H9 (cell line): ENCODE measurements at regions not wholly inside any gene's neighbourhood (a gene's known extent, or its start where the extent isn't known, plus 50 kb on each side); places are given as distances from the start of the nearest gene placed in this dataset.

ENCODE experiments used
- DNase-seq: peaks from one replicate; pipeline ENCODE4 v3.0.0-alpha.2; 2017
- H2AFZ ChIP-seq: one replicate; pipeline ENCODE4 v1.6.1; 2013; ENCODE audit warnings: mild to moderate bottlenecking, low read length, control low read depth, moderate library complexity
- H2AK5ac ChIP-seq: 2 replicates; pipeline ENCODE4 v1.6.1; 2013; ENCODE audit warnings: low read length, control low read depth, mixed read lengths; ENCODE audit not compliant: insufficient read length
- H2BK120ac ChIP-seq: one replicate; pipeline ENCODE4 v1.6.1; 2013; ENCODE audit warnings: low read depth, mild to moderate bottlenecking, low read length, control low read depth, inconsistent platforms; ENCODE audit not compliant: poor library complexity, severe bottlenecking
- H2BK12ac ChIP-seq: 2 replicates; pipeline ENCODE4 v1.6.1; 2013; ENCODE audit warnings: low read length, control low read depth, mixed read lengths, low read depth; ENCODE audit not compliant: insufficient read length
- H2BK15ac ChIP-seq: 2 replicates; pipeline ENCODE4 v1.6.1; 2013; ENCODE audit warnings: low read depth, low read length, control low read depth
- H2BK20ac ChIP-seq: one replicate; pipeline ENCODE4 v1.6.1; 2013; ENCODE audit warnings: low read depth, mild to moderate bottlenecking, low read length, control low read depth, inconsistent platforms; ENCODE audit not compliant: poor library complexity, severe bottlenecking
- H2BK5ac ChIP-seq: 2 replicates; pipeline ENCODE4 v1.6.1; 2013; ENCODE audit warnings: low read length, control low read depth, mixed read lengths; ENCODE audit not compliant: insufficient read length
- H3K14ac ChIP-seq: 2 replicates; pipeline ENCODE4 v1.6.1; 2013; ENCODE audit warnings: low read length, control low read depth; ENCODE audit not compliant: insufficient read depth
- H3K18ac ChIP-seq: 2 replicates; pipeline ENCODE4 v1.6.1; 2013; ENCODE audit warnings: low read depth, mild to moderate bottlenecking, mixed read lengths, low read length, control low read depth; ENCODE audit not compliant: insufficient read length
- H3K23ac ChIP-seq: 2 replicates; pipeline ENCODE4 v1.6.1; 2013; ENCODE audit warnings: low read length, control low read depth, mixed read lengths, low read depth; ENCODE audit not compliant: insufficient read length
- H3K23me2 ChIP-seq: 2 replicates; pipeline ENCODE4 v1.6.1; 2013; ENCODE audit warnings: low read depth, mild to moderate bottlenecking, mixed read lengths, low read length, control low read depth; ENCODE audit not compliant: insufficient read length, poor library complexity, severe bottlenecking
- H3K27ac ChIP-seq: 2 replicates; pipeline ENCODE4 v1.5.1; 2013; ENCODE audit warnings: low read length, control low read depth, mixed read lengths, low read depth; ENCODE audit not compliant: insufficient read length
- H3K27me3 ChIP-seq: 2 replicates; pipeline ENCODE4 v1.6.1; 2013; ENCODE audit warnings: low read length, control low read depth, inconsistent platforms; ENCODE audit not compliant: insufficient read depth
- H3K4ac ChIP-seq: 2 replicates; pipeline ENCODE4 v1.6.1; 2013; ENCODE audit warnings: low read depth, mild to moderate bottlenecking, control low read depth, inconsistent platforms, low read length, moderate library complexity
- H3K4me1 ChIP-seq: 2 replicates; pipeline ENCODE4 v1.6.1; 2013; ENCODE audit warnings: low read length, control low read depth, inconsistent platforms; ENCODE audit not compliant: insufficient read depth
- H3K4me2 ChIP-seq: 2 replicates; pipeline ENCODE4 v1.6.1; 2013; ENCODE audit warnings: low read length, control low read depth, mixed read lengths; ENCODE audit not compliant: insufficient read length, insufficient read depth
- H3K56ac ChIP-seq: 2 replicates; pipeline ENCODE4 v1.6.1; 2013; ENCODE audit warnings: low read depth, mild to moderate bottlenecking, mixed read lengths, low read length, control low read depth; ENCODE audit not compliant: insufficient read length
- H3K79me1 ChIP-seq: 2 replicates; pipeline ENCODE4 v1.6.1; 2013; ENCODE audit warnings: low read depth, mild to moderate bottlenecking, moderate library complexity, low read length, control low read depth, inconsistent platforms; ENCODE audit not compliant: insufficient read depth, poor library complexity, severe bottlenecking
- H3K79me2 ChIP-seq: 2 replicates; pipeline ENCODE4 v1.6.1; 2013; ENCODE audit warnings: low read length, control low read depth, inconsistent platforms; ENCODE audit not compliant: insufficient read depth
- H3K9ac ChIP-seq: 2 replicates; pipeline ENCODE4 v1.6.1; 2013; ENCODE audit warnings: low read length, control low read depth, mixed read lengths; ENCODE audit not compliant: insufficient read length; ENCODE audit errors: extremely low read depth
- H3K9me3 ChIP-seq: one replicate; pipeline ENCODE4 v1.6.1; 2013; ENCODE audit warnings: low read depth, low read length, inconsistent platforms; ENCODE audit not compliant: control insufficient read depth
- H3T11ph ChIP-seq: one replicate; pipeline ENCODE4 v1.6.1; 2013; ENCODE audit warnings: mild to moderate bottlenecking, low read length, control low read depth, inconsistent platforms
- H4K20me1 ChIP-seq: one replicate; pipeline ENCODE4 v1.6.1; 2013; ENCODE audit not compliant: control insufficient read depth, insufficient read length, insufficient read depth
- H4K5ac ChIP-seq: 2 replicates; pipeline ENCODE4 v1.6.1; 2013; ENCODE audit warnings: low read depth, mild to moderate bottlenecking, mixed read lengths, low read length, control low read depth; ENCODE audit not compliant: insufficient read length
- H4K8ac ChIP-seq: replicated peaks from 2 replicates; pipeline ENCODE4 v1.6.1; 2013; ENCODE audit warnings: low read length, control low read depth, mixed read lengths, low read depth; ENCODE audit not compliant: insufficient read length
- H4K91ac ChIP-seq: 2 replicates; pipeline ENCODE4 v1.6.1; 2013; ENCODE audit warnings: low read depth, mild to moderate bottlenecking, moderate library complexity, mixed read lengths, low read length, control low read depth; ENCODE audit not compliant: insufficient read length
- H3K27ac Mint-ChIP-seq, 3 experiments: 2 replicates in 2 of 3; 3 replicates in 1 of 3; pipeline ENCODE4 v1.8.0; 2020 to 2021; ENCODE audit warnings: mixed read lengths in 3 of 3, mild to moderate bottlenecking in 1 of 3, moderate library complexity in 1 of 3
- H3K27me3 Mint-ChIP-seq: 2 replicates; pipeline ENCODE4 v1.8.0; 2021; ENCODE audit warnings: low read depth, mild to moderate bottlenecking, moderate library complexity, mixed read lengths
- H3K36me3 Mint-ChIP-seq, 3 experiments: 2 replicates in 2 of 3; 3 replicates in 1 of 3; pipeline ENCODE4 v1.8.0; 2020 to 2021; ENCODE audit warnings: low read depth in 3 of 3, mixed read lengths in 3 of 3; ENCODE audit not compliant: insufficient read depth in 1 of 3
- H3K4me1 Mint-ChIP-seq, 2 experiments: 2 replicates each; pipeline ENCODE4 v1.8.0; 2020; ENCODE audit warnings: mixed read lengths in 2 of 2
- H3K4me3 Mint-ChIP-seq, 2 experiments: 2 replicates in 1 of 2; 3 replicates in 1 of 2; pipeline ENCODE4 v1.8.0; 2020 to 2021; ENCODE audit warnings: mild to moderate bottlenecking in 2 of 2, mixed read lengths in 2 of 2, moderate library complexity in 1 of 2
- H3K9me3 Mint-ChIP-seq, 2 experiments: 2 replicates in 1 of 2; 3 replicates in 1 of 2; pipeline ENCODE4 v1.8.0; 2020; ENCODE audit warnings: mild to moderate bottlenecking in 2 of 2, mixed read lengths in 2 of 2, moderate library complexity in 1 of 2
- CTCF ChIP-seq: fragments of 200-600 bp; sonication (generic); conservative IDR thresholded peaks from 3 replicates; pipeline ENCODE4 v1.8.0; 2021; ENCODE audit warnings: antibody characterized with exemption, mild to moderate bottlenecking
- WGBS: extraction: QIAGEN DNeasy Blood & Tissue Kit; methylation state at CpG from one replicate; pipeline ENCODE4 v1.1.7; 2013; ENCODE audit warnings: missing lambda C conversion rate, low lambda C conversion rate, mixed read lengths; ENCODE audit not compliant: insufficient read length; ENCODE audit errors: extremely low coverage; 5-methylcytosine and 5-hydroxymethylcytosine counted together

- WGBS: no CpG with 5 or more reads among the region's 5 CpGs
- H3K4me1 Mint-ChIP-seq: peaks cover 12 to 23% of the 10 kb centered on the region in 2 experiments
- H3K4ac ChIP-seq: no peak overlapping the region
Measured at GRCh38 chr2:60324536-60324935, 228.9 kb downstream of the BCL11A start.

More at GRCh38 chr2:60324536-60324935, 228.9 kb downstream of the BCL11A start:
- Histone ChIP-seq H3K9me3 (no peaks in the 10 kb centered on the region), H2BK120ac (no peak overlapping the region), H3K27ac (no peak overlapping the region), H3K9ac (no peak overlapping the region), H3K79me2 (no peaks in the 10 kb centered on the region), H2BK12ac (no peak overlapping the region), H4K5ac (no peak overlapping the region), H3K23me2 (no peaks in the 10 kb centered on the region), H3K79me1 (no peaks in the 10 kb centered on the region), H3K23ac (no peak overlapping the region), H3K4me2 (no peak overlapping the region), H4K20me1 (no peaks in the 10 kb centered on the region), H2BK5ac (no peak overlapping the region), H3K4me1 (no peaks in the 10 kb centered on the region), H3K27me3 (no peaks in the 10 kb centered on the region), H2BK15ac (no peak overlapping the region), H3T11ph (no peak overlapping the region), H3K56ac (no peak overlapping the region), H3K18ac (no peak overlapping the region), H2BK20ac (no peak overlapping the region), H3K14ac (no peak overlapping the region), H4K8ac (no peak overlapping the region), H4K91ac (no peak overlapping the region), H2AK5ac (no peak overlapping the region), H2AFZ (no peak overlapping the region)
- no peak for TF ChIP-seq CTCF
- Mint-ChIP-seq H3K4me3 (no peak overlapping the region), H3K36me3 (no peaks in the 10 kb centered on the region), H3K27ac (peak overlapping the region in 1 of 3 experiments; percentile 44; a peak in 1 of 7 replicates), H3K9me3 (peaks cover 0 to 3% of the 10 kb centered on the region in 2 experiments; a peak in 2 of 5 replicates), H3K27me3 (peaks cover 2% of the 10 kb centered on the region; the same call in 1 of the 2 replicates)
- DNase-seq: no peak
